ENCODE measurements at regions not wholly inside any gene's neighbourhood (a gene's known extent, or its start where the extent isn't known, plus 50 kb on each side); places are given as distances from the start of the nearest gene placed in this dataset.

DNA sequence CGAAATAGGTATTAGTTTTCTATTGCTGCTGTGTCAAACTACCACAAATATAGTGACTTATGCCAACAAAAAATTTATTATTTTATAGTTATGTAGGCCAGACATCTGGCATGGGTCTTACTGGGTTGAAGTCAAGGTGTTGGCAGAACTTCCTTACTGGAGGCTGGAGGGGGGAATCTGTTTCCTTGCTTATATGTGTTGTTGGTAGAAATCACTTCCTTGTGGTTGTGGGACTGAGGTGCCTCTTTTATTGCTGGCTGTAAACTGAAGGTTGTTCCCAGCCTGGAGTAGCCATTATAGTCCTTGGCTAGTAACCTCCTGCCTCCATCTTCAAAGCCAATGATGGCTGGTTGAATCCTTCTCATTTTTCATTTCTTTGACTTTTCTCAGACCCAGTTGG, 439.8 kb upstream of the EEF2KMT start:
- H3K36me3 ChIP-seq (replicated peaks in 1 of 2; ENCODE audit: insufficient read depth in 1 of 2, low read depth in 2 of 2): no peaks in the 10 kb centered on the region
- ATAC-seq (no peak), DNase-seq (no peak)
- H3K27me3 ChIP-seq: no peaks in the 10 kb centered on the region
- 59 to 71% methylated on average over 1 of the region's 1 CpG for WGBS, 2 donors
- H3K9me3 ChIP-seq: peaks cover 0 to 10% (median 0%) of the 10 kb centered on the region in 3 donors
- TF ChIP-seq, protein P1, sequence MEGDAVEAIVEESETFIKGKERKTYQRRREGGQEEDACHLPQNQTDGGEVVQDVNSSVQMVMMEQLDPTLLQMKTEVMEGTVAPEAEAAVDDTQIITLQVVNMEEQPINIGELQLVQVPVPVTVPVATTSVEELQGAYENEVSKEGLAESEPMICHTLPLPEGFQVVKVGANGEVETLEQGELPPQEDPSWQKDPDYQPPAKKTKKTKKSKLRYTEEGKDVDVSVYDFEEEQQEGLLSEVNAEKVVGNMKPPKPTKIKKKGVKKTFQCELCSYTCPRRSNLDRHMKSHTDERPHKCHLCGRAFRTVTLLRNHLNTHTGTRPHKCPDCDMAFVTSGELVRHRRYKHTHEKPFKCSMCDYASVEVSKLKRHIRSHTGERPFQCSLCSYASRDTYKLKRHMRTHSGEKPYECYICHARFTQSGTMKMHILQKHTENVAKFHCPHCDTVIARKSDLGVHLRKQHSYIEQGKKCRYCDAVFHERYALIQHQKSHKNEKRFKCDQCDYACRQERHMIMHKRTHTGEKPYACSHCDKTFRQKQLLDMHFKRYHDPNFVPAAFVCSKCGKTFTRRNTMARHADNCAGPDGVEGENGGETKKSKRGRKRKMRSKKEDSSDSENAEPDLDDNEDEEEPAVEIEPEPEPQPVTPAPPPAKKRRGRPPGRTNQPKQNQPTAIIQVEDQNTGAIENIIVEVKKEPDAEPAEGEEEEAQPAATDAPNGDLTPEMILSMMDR (IDR thresholded peaks at IDR 0.05): no peak
- TF ChIP-seq POLR2A (IDR thresholded peaks at IDR 0.05): no peak
- H3K4me3 ChIP-seq: no peak overlapping the region
- H3K4me1 ChIP-seq: no peaks in the 10 kb centered on the region
- intact Hi-C loops (cut with DNase I): no loop called here
- H3K27ac ChIP-seq: no peak overlapping the region

DNA sequence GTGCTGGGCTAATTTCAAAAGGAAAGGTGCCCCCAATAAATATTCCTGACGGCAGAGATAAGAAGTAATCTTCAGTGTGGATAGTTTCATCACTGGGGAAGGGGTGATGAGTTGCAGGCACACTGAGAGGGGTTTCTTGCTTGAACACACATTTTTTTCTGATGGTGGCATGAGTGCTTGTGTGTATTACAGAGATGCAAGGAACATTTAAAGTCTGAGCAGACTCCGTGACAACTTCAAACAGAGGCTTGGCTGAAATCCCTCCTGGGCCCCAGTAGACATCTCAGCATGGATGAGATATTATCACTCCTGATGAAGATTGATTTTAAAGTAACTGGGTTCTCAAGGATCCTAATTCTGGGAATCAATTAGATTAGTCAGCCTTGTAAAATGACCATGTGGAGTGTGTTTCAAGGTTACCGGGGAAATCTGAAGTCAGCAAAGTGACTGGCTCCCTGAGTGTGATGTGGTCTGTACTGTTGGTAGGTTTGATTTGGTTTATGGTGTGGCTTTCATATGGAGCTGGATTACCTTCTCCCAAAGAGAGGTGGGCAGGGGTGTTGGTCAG, 435.8 kb upstream of the EEF2KMT start:
- DNase-seq (no peak), ATAC-seq (no peak)
- H3K4me1 ChIP-seq: no peaks in the 10 kb centered on the region
- peaks cover 0 to 10% (median 0%) of the 10 kb centered on the region in 3 donors for H3K9me3 ChIP-seq
- no peak overlapping the region for H3K4me3 ChIP-seq
- 32 to 39% methylated on average over 3 of the region's 3 CpGs for WGBS, 2 donors
- intact Hi-C loops (cut with DNase I): no loop called here
- H3K27me3 ChIP-seq: no peaks in the 10 kb centered on the region
- no peaks in the 10 kb centered on the region for H3K36me3 ChIP-seq (replicated peaks in 1 of 2; ENCODE audit: insufficient read depth in 1 of 2, low read depth in 2 of 2)
- no peak for TF ChIP-seq POLR2A (IDR thresholded peaks at IDR 0.05)
- TF ChIP-seq, protein P1 (IDR thresholded peaks at IDR 0.05): no peak
- no peak overlapping the region for H3K27ac ChIP-seq

DNA sequence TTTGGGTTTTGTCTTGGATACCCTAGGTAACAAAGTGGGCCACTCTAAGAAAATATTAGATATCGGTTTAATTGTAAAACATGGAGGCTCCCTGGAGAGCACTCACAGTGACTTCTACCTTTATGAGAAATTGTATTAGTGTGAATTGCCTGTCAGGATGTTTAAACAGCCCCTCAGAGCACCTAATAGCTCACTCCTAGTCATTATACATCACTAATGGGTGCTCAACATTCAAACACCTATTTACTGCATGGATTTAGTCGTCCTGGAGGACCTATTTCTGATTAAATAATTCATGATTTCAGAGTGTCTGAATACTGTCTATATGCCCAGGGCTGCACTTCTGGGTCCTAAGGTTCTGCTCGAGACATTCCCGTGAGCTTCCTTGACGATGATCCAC, 430.2 kb upstream of the EEF2KMT start:
- Histone ChIP-seq H3K4me1 (no peaks in the 10 kb centered on the region), H3K27me3 (no peaks in the 10 kb centered on the region), H3K9me3 (no peaks in the 10 kb centered on the region), H3K27ac (no peak overlapping the region), H3K36me3 (replicated peaks in 1 of 2; ENCODE audit: insufficient read depth in 1 of 2, low read depth in 2 of 2) (no peaks in the 10 kb centered on the region), H3K4me3 (no peak overlapping the region)
- intact Hi-C loops (cut with DNase I): no loop called here
- ATAC-seq: no peak
- WGBS, 2 donors: 67 to 68% methylated on average over 5 of the region's 5 CpGs
- DNase-seq: no peak
- TF ChIP-seq, protein P1 (IDR thresholded peaks at IDR 0.05): no peak
- no peak for TF ChIP-seq POLR2A (IDR thresholded peaks at IDR 0.05)

DNA sequence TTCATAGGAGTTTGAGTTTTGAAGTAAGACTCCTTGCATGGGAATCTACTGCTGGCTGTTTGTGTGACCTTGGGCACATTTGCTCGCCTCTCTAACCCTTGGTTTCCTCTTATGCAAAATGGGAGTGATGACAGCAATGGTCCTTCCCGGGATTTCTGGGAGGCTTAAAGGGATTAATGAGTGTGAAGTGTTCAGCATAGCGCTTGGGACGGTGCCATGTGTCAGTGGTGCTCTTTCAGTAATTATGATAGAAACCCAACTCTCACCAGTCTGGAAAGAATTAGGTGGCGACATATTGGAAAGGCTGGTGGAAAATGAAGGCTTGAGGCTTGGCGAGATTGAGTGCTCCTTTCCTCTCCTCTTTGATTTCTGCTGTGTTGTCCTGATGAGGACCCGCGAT, 429.2 kb upstream of the EEF2KMT start:
- H3K4me3 ChIP-seq: no peak overlapping the region
- 67 to 76% methylated on average over 8 of the region's 8 CpGs for WGBS, 2 donors
- H3K27ac ChIP-seq: no peak overlapping the region
- no peaks in the 10 kb centered on the region for H3K4me1 ChIP-seq
- TF ChIP-seq, protein P1 (IDR thresholded peaks at IDR 0.05): no peak
- no peak for TF ChIP-seq POLR2A (IDR thresholded peaks at IDR 0.05)
- ATAC-seq (no peak), DNase-seq (no peak)
- H3K9me3 ChIP-seq: no peaks in the 10 kb centered on the region
- intact Hi-C loops (cut with DNase I): no loop called here
- H3K36me3 ChIP-seq (replicated peaks in 1 of 2; ENCODE audit: insufficient read depth in 1 of 2, low read depth in 2 of 2): no peaks in the 10 kb centered on the region
- H3K27me3 ChIP-seq: no peaks in the 10 kb centered on the region

DNA sequence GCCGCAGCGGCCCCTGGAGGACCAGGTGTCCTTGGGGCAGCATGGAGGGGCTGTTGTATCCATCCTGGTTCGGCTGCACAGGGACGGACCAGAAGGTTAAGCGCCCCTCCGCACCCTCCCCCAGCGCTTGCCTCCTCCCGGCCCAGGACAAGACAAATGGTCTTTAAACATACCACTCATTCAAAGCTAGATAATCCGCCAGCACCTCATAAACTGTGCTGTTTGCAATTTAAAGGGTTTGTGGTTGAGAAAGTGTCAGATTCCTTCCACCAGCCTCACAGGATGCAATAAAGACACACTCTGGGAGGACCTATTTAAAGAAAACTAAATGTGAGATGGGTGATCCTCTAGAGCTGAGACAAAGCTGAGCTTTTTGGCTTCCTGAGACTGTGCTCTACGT, 426.2 kb upstream of the EEF2KMT start:
- DNase-seq: no peak

More for the DNA sequence above, 426.2 kb upstream of the EEF2KMT start:
- H3K27me3 ChIP-seq: no peaks in the 10 kb centered on the region
- no peaks in the 10 kb centered on the region for H3K9me3 ChIP-seq
- ATAC-seq: no peak
- intact Hi-C loops (cut with DNase I): no loop called here
- no peak overlapping the region for H3K27ac ChIP-seq
- 5% methylated on average over 10 of the region's 10 CpGs for WGBS, 2 donors
- no peaks in the 10 kb centered on the region for H3K4me1 ChIP-seq
- no peaks in the 10 kb centered on the region for H3K36me3 ChIP-seq (replicated peaks in 1 of 2; ENCODE audit: insufficient read depth in 1 of 2, low read depth in 2 of 2)
- no peak for TF ChIP-seq POLR2A (IDR thresholded peaks at IDR 0.05)
- TF ChIP-seq, protein P1 (IDR thresholded peaks at IDR 0.05): no peak
- no peak overlapping the region for H3K4me3 ChIP-seq
